ENCODE measurements at regions not wholly inside any gene's neighbourhood (a gene's known extent, or its start where the extent isn't known, plus 50 kb on each side); places are given as distances from the start of the nearest gene placed in this dataset.

- in situ Hi-C loops (cut with MboI; ENCODE audit: low sequenced_read_pairs, unreplicated experiment), result no loop called here
- no peak for TF ChIP-seq CTCF (IDR thresholded peaks at IDR 0.05; ENCODE audit: borderline replicate concordance, control extremely low read depth, extremely low read depth, insufficient read depth, missing control alignments)
- no peak for DNase-seq (ENCODE audit: low spot score)
Measured at GRCh38 chr15:61558172-61559136, 329.4 kb upstream of the RORA start.

DNA sequence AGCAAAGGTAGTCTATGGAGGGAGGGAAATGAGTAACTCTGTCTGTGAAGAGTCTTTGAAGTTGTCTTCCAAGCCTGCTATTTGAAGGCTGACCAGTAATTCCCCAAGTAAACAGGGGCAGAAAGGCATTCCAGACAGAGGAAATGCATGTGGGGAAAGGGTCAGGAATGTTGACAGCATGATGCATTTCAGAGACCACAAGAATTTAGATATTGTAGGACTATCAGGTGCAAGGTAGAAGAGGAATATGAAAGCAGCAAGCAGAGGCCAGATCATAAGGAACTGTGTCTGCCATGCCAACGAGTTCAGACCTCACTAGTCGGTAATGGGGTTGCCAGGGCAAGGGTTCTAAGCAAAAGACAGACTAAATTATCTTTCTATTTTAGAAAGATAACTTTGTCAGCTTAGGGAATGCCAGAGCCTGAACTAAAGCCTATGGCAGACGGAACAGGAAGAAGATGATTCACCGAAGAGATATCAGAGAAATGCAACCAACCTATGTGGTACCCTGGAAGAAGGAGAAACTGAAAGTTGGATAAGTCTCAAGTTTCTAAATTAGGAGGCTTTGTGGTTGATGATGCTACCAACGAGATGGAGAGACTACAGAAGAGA lies 327.0 kb upstream of the RORA start:
- in situ Hi-C loops (cut with MboI; ENCODE audit: low sequenced_read_pairs, unreplicated experiment), result no loop called here
- no peak for DNase-seq (ENCODE audit: low spot score)
- TF ChIP-seq CTCF (IDR thresholded peaks at IDR 0.05; ENCODE audit: borderline replicate concordance, control extremely low read depth, extremely low read depth, insufficient read depth, missing control alignments), result no peak

DNA sequence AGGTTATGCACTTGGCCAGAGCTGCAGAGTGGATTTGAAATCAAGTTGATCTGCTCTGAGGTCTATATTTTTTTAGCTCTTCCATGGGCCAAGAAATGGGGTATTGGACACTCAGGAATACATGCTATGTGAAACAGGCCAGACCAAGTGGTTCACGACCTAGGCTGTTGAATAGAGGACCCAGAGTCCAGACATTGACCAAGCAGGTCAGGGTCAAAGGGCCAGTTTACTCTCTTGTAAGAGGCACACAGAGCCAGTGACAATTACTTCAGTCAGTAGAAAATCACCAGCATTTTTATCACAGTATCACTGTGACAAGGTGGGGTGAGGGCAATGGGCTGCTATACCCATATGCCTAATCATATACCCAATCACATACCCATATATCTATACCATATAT lies 320.6 kb upstream of the RORA start:
- DNase-seq (ENCODE audit: low spot score), result no peak
- TF ChIP-seq CTCF (IDR thresholded peaks at IDR 0.05; ENCODE audit: borderline replicate concordance, control extremely low read depth, extremely low read depth, insufficient read depth, missing control alignments), result no peak
- in situ Hi-C loops (cut with MboI; ENCODE audit: low sequenced_read_pairs, unreplicated experiment), result no loop called here

GRCh38 chr15:61545763-61546162 lies 316.7 kb upstream of the RORA start:
- no peak for TF ChIP-seq CTCF (IDR thresholded peaks at IDR 0.05; ENCODE audit: borderline replicate concordance, control extremely low read depth, extremely low read depth, insufficient read depth, missing control alignments)
- in situ Hi-C loops (cut with MboI; ENCODE audit: low sequenced_read_pairs, unreplicated experiment), result no loop called here
- DNase-seq (ENCODE audit: low spot score), result no peak

DNA sequence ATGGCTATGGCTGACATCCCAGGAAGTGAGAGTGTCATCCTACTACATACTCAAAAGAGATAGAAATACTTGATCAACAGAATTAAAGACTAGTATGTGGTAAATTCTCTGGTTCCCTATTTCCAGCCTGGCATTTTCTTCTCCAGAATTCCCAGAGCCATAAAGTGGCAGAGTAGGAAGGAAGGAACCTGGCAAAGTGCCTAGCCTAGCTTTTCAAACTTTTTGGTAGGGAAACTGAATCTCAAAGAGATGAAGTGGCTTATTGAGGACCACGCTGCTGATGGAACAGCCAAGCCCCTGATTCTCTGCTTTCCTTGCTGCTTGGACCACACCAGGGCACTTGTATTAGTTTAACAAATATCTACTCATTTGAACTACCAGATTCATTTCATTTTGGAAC lies 312.4 kb upstream of the RORA start:
- DNase-seq (ENCODE audit: low spot score), result no peak
- in situ Hi-C loops (cut with MboI; ENCODE audit: low sequenced_read_pairs, unreplicated experiment), result no loop called here
- no peak for TF ChIP-seq CTCF (IDR thresholded peaks at IDR 0.05; ENCODE audit: borderline replicate concordance, control extremely low read depth, extremely low read depth, insufficient read depth, missing control alignments)

DNA sequence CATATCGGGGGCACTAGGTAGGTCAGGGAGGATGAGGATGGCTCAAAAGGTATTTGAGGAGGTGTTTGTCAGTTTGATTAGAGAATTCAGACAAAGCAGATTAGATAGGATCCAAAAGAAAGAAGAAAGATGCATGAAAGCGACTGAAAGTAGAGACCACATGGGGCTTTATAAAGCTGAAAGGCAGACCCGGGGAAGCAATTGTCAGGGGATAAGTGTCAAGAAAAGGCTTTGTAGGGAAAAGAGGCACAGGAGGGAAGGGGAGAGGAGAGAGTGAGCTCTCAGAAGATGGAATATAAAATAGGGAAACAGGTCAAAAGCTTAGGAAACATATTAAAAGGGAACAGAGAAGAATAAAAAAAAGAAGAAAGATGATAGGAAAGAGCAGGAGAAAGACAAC lies 308.2 kb upstream of the RORA start:
- no peak for TF ChIP-seq CTCF (IDR thresholded peaks at IDR 0.05; ENCODE audit: borderline replicate concordance, control extremely low read depth, extremely low read depth, insufficient read depth, missing control alignments)
- DNase-seq (ENCODE audit: low spot score), result no peak
- in situ Hi-C loops (cut with MboI; ENCODE audit: low sequenced_read_pairs, unreplicated experiment), result no loop called here
